Keratinocyte (primary cell): ENCODE measurements at regions not wholly inside any gene's neighbourhood (a gene's known extent, or its start where the extent isn't known, plus 50 kb on each side); places are given as distances from the start of the nearest gene placed in this dataset.

Experiments used
- DNase-seq: peaks from one replicate; pipeline ENCODE4 v3.0.0-alpha.2; 2011; ENCODE audit warnings: low read depth, missing footprints, low spot score
- FAIRE-seq: peaks from 2 replicates; lab custom pipeline; 2011; peaks lifted over from hg19 to GRCh38; lab: Jason Lieb, UNC
- H2AFZ ChIP-seq: 2 replicates; pipeline ENCODE4 v1.6.0; 2012; ENCODE audit warnings: low read length, control low read depth, inconsistent platforms; ENCODE audit not compliant: control insufficient read depth
- H3K27ac ChIP-seq: 2 replicates; pipeline ENCODE4 v1.5.1; 2011; ENCODE audit warnings: low read length; ENCODE audit not compliant: control insufficient read depth, insufficient read depth
- H3K27me3 ChIP-seq: 3 replicates; pipeline ENCODE4 v1.6.0; 2011; ENCODE audit warnings: low read length; ENCODE audit not compliant: control insufficient read depth, insufficient read depth; ENCODE audit errors: extremely low read depth
- H3K36me3 ChIP-seq, 2 experiments: 2 replicates in 1 of 2; 3 replicates in 1 of 2; pipeline ENCODE4 v1.5.1; 2011; ENCODE audit warnings: low read length in 2 of 2, mild to moderate bottlenecking in 1 of 2; ENCODE audit not compliant: control insufficient read depth in 2 of 2, insufficient read depth in 2 of 2; ENCODE audit errors: extremely low read depth in 1 of 2
- H3K4me1 ChIP-seq: 3 replicates; pipeline ENCODE4 v1.5.1; 2011; ENCODE audit warnings: low read length; ENCODE audit not compliant: control insufficient read depth, insufficient read depth; ENCODE audit errors: extremely low read depth
- H3K4me2 ChIP-seq: 3 replicates; pipeline ENCODE4 v1.6.0; 2011; ENCODE audit warnings: low read depth, low read length; ENCODE audit not compliant: control insufficient read depth, insufficient read depth; ENCODE audit errors: extremely low read depth
- H3K4me3 ChIP-seq, 3 experiments: fragments of 200-600 bp in 1 of 3; sonication (generic) in 1 of 3; 2 replicates in 2 of 3; 3 replicates in 1 of 3; pipeline ENCODE4 v1.5.1; 2011 to 2016; ENCODE audit warnings: low read length in 3 of 3, mild to moderate bottlenecking in 3 of 3, control low read depth in 2 of 3, inconsistent platforms in 1 of 3, low read depth in 1 of 3, mixed read lengths in 1 of 3, mixed run types in 1 of 3, moderate library complexity in 1 of 3; ENCODE audit not compliant: control insufficient read depth in 2 of 3, insufficient read depth in 2 of 3; ENCODE audit errors: extremely low read depth in 1 of 3
- H3K79me2 ChIP-seq: 2 replicates; pipeline ENCODE4 v1.6.0; 2012; ENCODE audit warnings: low read length; ENCODE audit not compliant: control insufficient read depth, insufficient read depth
- H3K9ac ChIP-seq: 3 replicates; pipeline ENCODE4 v1.6.0; 2011; ENCODE audit warnings: low read length; ENCODE audit not compliant: control insufficient read depth, insufficient read depth; ENCODE audit errors: extremely low read depth
- H3K9me1 ChIP-seq: 3 replicates; pipeline ENCODE4 v1.6.0; 2011; ENCODE audit warnings: low read length; ENCODE audit not compliant: control insufficient read depth, insufficient read depth; ENCODE audit errors: extremely low read depth
- H3K9me3 ChIP-seq: 2 replicates; pipeline ENCODE4 v1.5.1; 2012; ENCODE audit warnings: low read depth, low read length; ENCODE audit not compliant: control insufficient read depth
- H4K20me1 ChIP-seq: 3 replicates; pipeline ENCODE4 v1.6.0; 2011; ENCODE audit warnings: low read length; ENCODE audit not compliant: control insufficient read depth, insufficient read depth; ENCODE audit errors: extremely low read depth
- EZH2 ChIP-seq: IDR thresholded peaks from one replicate; pipeline ENCODE4 v1.6.1; 2012; ENCODE audit warnings: inconsistent platforms, mild to moderate bottlenecking, low read length, moderate library complexity
- dilution Hi-C: fragments of 300-500 bp; cut with MboI; formaldehyde crosslinking; loops from one replicate; pipeline ENCODE4 v1.7.0; 2020; ENCODE audit warnings: low sequenced_read_pairs; ENCODE audit not compliant: extremely low pct_ligation_motif_present
- TF ChIP-seq, protein P1 (sequence below), 3 experiments: IDR thresholded peaks in 1 of 3; conservative IDR thresholded peaks in 1 of 3; optimal IDR thresholded peaks in 1 of 3; 2 replicates in 2 of 3; 3 replicates in 1 of 3; pipeline versions ENCODE3 to v1.5.1; 2011; ENCODE audit warnings: low read length in 3 of 3, mild to moderate bottlenecking in 3 of 3, moderate library complexity in 2 of 3, control low read depth in 1 of 3, inconsistent platforms in 1 of 3; ENCODE audit not compliant: insufficient read depth in 2 of 3; ENCODE audit errors: extremely low read depth in 1 of 3

- Histone ChIP-seq H3K4me3 (no peak overlapping the region), H3K4me2 (no peak overlapping the region), H3K27ac (no peak overlapping the region), H3K9ac (no peak overlapping the region), H2AFZ (no peak overlapping the region), H3K27me3 (no peaks in the 10 kb centered on the region), H3K9me1 (no peaks in the 10 kb centered on the region), H4K20me1 (no peaks in the 10 kb centered on the region), H3K36me3 (no peaks in the 10 kb centered on the region), H3K9me3 (no peaks in the 10 kb centered on the region), H3K4me1 (no peaks in the 10 kb centered on the region), H3K79me2 (no peaks in the 10 kb centered on the region)
- FAIRE-seq (no peak), DNase-seq (no peak)
- TF ChIP-seq EZH2: no peak
- dilution Hi-C loops: no loop called here
These were observed 128.9 kb upstream of the ERCC6L2 start for GRCh38 chr9:95746408-95747180.

DNA sequence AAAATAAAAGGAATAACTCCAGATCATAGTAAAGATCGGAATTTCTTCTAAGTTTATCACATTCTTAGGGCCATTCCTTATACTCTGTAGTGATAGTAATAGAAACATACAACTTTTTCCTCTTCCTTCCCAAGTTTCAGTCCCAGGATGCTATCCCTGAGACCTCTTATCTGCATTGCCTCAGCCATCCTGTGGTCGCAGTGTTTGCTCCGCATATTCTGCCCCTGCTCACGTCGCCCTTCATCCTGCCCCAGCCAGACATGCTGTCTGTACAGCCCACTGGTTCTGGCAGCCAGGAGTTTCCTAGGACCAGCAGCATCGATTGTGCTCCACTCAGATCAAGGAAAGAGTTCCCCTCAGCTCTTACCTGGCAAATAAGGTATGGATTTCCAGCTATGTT is 132.7 kb upstream of the ERCC6L2 start:
- Histone ChIP-seq H4K20me1 (no peaks in the 10 kb centered on the region), H3K27ac (no peak overlapping the region), H3K9me3 (no peaks in the 10 kb centered on the region), H3K4me3 (no peak overlapping the region), H3K4me2 (no peak overlapping the region), H3K4me1 (no peaks in the 10 kb centered on the region), H3K9me1 (no peaks in the 10 kb centered on the region), H2AFZ (no peak overlapping the region), H3K36me3 (no peaks in the 10 kb centered on the region), H3K27me3 (no peaks in the 10 kb centered on the region), H3K9ac (no peak overlapping the region), H3K79me2 (no peaks in the 10 kb centered on the region)
- TF ChIP-seq EZH2: no peak
- TF ChIP-seq, protein P1, sequence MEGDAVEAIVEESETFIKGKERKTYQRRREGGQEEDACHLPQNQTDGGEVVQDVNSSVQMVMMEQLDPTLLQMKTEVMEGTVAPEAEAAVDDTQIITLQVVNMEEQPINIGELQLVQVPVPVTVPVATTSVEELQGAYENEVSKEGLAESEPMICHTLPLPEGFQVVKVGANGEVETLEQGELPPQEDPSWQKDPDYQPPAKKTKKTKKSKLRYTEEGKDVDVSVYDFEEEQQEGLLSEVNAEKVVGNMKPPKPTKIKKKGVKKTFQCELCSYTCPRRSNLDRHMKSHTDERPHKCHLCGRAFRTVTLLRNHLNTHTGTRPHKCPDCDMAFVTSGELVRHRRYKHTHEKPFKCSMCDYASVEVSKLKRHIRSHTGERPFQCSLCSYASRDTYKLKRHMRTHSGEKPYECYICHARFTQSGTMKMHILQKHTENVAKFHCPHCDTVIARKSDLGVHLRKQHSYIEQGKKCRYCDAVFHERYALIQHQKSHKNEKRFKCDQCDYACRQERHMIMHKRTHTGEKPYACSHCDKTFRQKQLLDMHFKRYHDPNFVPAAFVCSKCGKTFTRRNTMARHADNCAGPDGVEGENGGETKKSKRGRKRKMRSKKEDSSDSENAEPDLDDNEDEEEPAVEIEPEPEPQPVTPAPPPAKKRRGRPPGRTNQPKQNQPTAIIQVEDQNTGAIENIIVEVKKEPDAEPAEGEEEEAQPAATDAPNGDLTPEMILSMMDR (optimal IDR thresholded peaks at IDR 0.05 in 1 of 3, IDR thresholded peaks at IDR 0.05 in 1 of 3, conservative IDR thresholded peaks at IDR 0.05 in 1 of 3; ENCODE audit: extremely low read depth in 1 of 3, insufficient read depth in 2 of 3, low read length in 3 of 3): no peak
- dilution Hi-C loops: no loop called here
- FAIRE-seq (no peak), DNase-seq (no peak)

DNA sequence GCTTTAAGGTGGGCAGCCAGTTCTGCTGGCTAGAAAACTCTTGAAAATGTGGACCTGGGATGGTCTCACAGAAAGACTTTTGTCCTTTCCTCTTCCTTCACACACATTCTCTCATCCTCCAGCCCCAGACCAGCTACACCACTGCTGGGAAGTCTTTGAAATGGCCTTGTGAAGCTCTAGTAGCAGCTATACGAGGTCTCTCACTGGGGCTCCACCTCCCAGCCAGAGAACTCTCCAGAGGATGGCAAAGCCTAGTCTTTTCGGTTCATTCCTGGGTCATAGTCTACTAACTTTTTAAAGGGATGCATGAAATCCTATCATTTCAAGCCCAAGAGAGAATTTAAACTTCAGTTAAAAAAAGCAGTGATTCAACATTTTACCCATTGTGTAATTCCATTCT is 133.9 kb upstream of the ERCC6L2 start:
- Histone ChIP-seq H3K27me3 (no peaks in the 10 kb centered on the region), H3K4me1 (no peaks in the 10 kb centered on the region), H3K36me3 (no peaks in the 10 kb centered on the region), H3K27ac (no peak overlapping the region), H4K20me1 (no peaks in the 10 kb centered on the region), H3K9me3 (no peaks in the 10 kb centered on the region), H3K9me1 (no peaks in the 10 kb centered on the region), H3K4me3 (no peak overlapping the region), H3K9ac (no peak overlapping the region), H3K79me2 (no peaks in the 10 kb centered on the region), H3K4me2 (no peak overlapping the region), H2AFZ (no peak overlapping the region)
- TF ChIP-seq, protein P1 (optimal IDR thresholded peaks at IDR 0.05 in 1 of 3, IDR thresholded peaks at IDR 0.05 in 1 of 3, conservative IDR thresholded peaks at IDR 0.05 in 1 of 3; ENCODE audit: extremely low read depth in 1 of 3, insufficient read depth in 2 of 3, low read length in 3 of 3): no peak
- no peak for TF ChIP-seq EZH2
- FAIRE-seq (no peak), DNase-seq (no peak)
- dilution Hi-C loops: no loop called here
